Liver (tissue), 8 donors: ENCODE measurements at regions not wholly inside any gene's neighbourhood (a gene's known extent, or its start where the extent isn't known, plus 50 kb on each side); places are given as distances from the start of the nearest gene placed in this dataset.

ENCODE experiments used
- DNase-seq: peaks from one replicate; pipeline ENCODE4 v3.0.0-alpha.2; 2017; ENCODE audit warnings: low spot score
- H3K27ac ChIP-seq, 2 donors: one replicate each; pipeline ENCODE4 v1.7.0; 2013; ENCODE audit warnings: inconsistent platforms in 2 of 2, low read length in 2 of 2, control low read depth in 1 of 2, low read depth in 1 of 2, mild to moderate bottlenecking in 1 of 2
- H3K27me3 ChIP-seq, 4 donors: one replicate each; pipeline versions ENCODE4 v1.6.1 to v1.7.0; 2013; ENCODE audit warnings: low read length in 3 of 4, inconsistent platforms in 1 of 4, mild to moderate bottlenecking in 1 of 4, moderate library complexity in 1 of 4; ENCODE audit not compliant: control insufficient read depth in 4 of 4, insufficient read depth in 4 of 4
- H3K36me3 ChIP-seq, 4 donors: one replicate each; pipeline versions ENCODE4 v1.6.1 to v1.7.0; 2013; ENCODE audit warnings: low read length in 3 of 4, mild to moderate bottlenecking in 3 of 4, low read depth in 1 of 4, moderate library complexity in 1 of 4; ENCODE audit not compliant: control insufficient read depth in 4 of 4, insufficient read depth in 3 of 4
- H3K4me1 ChIP-seq, 4 donors: one replicate each; pipeline versions ENCODE4 v1.6.1 to v1.7.0; 2013; ENCODE audit warnings: low read length in 3 of 4, mild to moderate bottlenecking in 3 of 4, moderate library complexity in 1 of 4; ENCODE audit not compliant: control insufficient read depth in 4 of 4, insufficient read depth in 4 of 4
- H3K4me3 ChIP-seq, 3 donors: one replicate each; pipeline versions ENCODE4 v1.6.1 to v1.7.0; 2013; ENCODE audit warnings: low read length in 3 of 3, control low read depth in 1 of 3, low read depth in 1 of 3, mild to moderate bottlenecking in 1 of 3
- H3K9ac ChIP-seq, 2 donors: one replicate each; pipeline ENCODE4 v1.7.0; 2013; ENCODE audit warnings: low read length in 2 of 2, mild to moderate bottlenecking in 2 of 2, moderate library complexity in 2 of 2, control low read depth in 1 of 2, low read depth in 1 of 2
- H3K9me3 ChIP-seq, 4 donors: one replicate each; pipeline versions ENCODE4 v1.6.1 to v1.7.0; 2013; ENCODE audit warnings: low read length in 3 of 4; ENCODE audit not compliant: control insufficient read depth in 4 of 4
- ATF3 ChIP-seq: IDR thresholded peaks from 2 replicates; pipeline ENCODE4 v1.6.1; 2016; ENCODE audit warnings: antibody characterized with exemption
- CTCF ChIP-seq: fragments of 150-350 bp; IDR thresholded peaks from 2 replicates; pipeline ENCODE4 v1.5.1; 2017; ENCODE audit warnings: improper control_type of control experiment, low read depth, low read length; ENCODE audit not compliant: missing input control
- EGR1 ChIP-seq, 2 donors: IDR thresholded peaks; 2 replicates each; pipeline ENCODE4 v1.6.1; 2016 to 2018; ENCODE audit warnings: antibody characterized with exemption in 2 of 2, low read depth in 2 of 2
- FOXA1 ChIP-seq: IDR thresholded peaks from 2 replicates; pipeline ENCODE4 v1.6.1; 2016; ENCODE audit warnings: antibody characterized with exemption
- FOXA2 ChIP-seq: IDR thresholded peaks from 2 replicates; pipeline ENCODE4 v1.6.1; 2016; ENCODE audit warnings: antibody characterized with exemption
- GABPA ChIP-seq, 2 donors: IDR thresholded peaks in 1 of 2; conservative IDR thresholded peaks in 1 of 2; 2 replicates each; pipeline ENCODE4 v1.6.1; 2016; ENCODE audit warnings: antibody characterized with exemption in 2 of 2, mild to moderate bottlenecking in 1 of 2, moderate library complexity in 1 of 2
- HNF4A ChIP-seq, 2 donors: conservative IDR thresholded peaks; 2 replicates each; pipeline ENCODE4 v1.6.1; 2016; ENCODE audit warnings: antibody characterized with exemption in 2 of 2, mild to moderate bottlenecking in 2 of 2
- HNF4G ChIP-seq: IDR thresholded peaks from 2 replicates; pipeline ENCODE4 v1.6.1; 2016; ENCODE audit warnings: antibody characterized with exemption
- JUND ChIP-seq, 2 donors: IDR thresholded peaks; 2 replicates each; pipeline ENCODE4 v1.6.1; 2016; ENCODE audit warnings: antibody characterized with exemption in 2 of 2
- MAX ChIP-seq: IDR thresholded peaks from 2 replicates; pipeline ENCODE4 v1.6.1; 2016; ENCODE audit warnings: antibody characterized with exemption
- NR2F2 ChIP-seq: IDR thresholded peaks from 2 replicates; pipeline ENCODE4 v1.6.1; 2016; ENCODE audit warnings: antibody characterized with exemption
- RAD21 ChIP-seq, 2 donors: IDR thresholded peaks; 2 replicates each; pipeline ENCODE4 v1.6.1; 2016; ENCODE audit warnings: antibody characterized with exemption in 2 of 2, mild to moderate bottlenecking in 2 of 2
- REST ChIP-seq: IDR thresholded peaks from 2 replicates; pipeline ENCODE4 v1.6.1; 2016; ENCODE audit warnings: antibody characterized with exemption, mild to moderate bottlenecking
- RXRA ChIP-seq, 2 donors: IDR thresholded peaks; 2 replicates each; pipeline ENCODE4 v1.6.1; 2017 to 2018; ENCODE audit warnings: antibody characterized with exemption in 2 of 2, mild to moderate bottlenecking in 1 of 2
- SP1 ChIP-seq: IDR thresholded peaks from 2 replicates; pipeline ENCODE4 v1.6.1; 2018; ENCODE audit warnings: antibody characterized with exemption, mild to moderate bottlenecking
- TAF1 ChIP-seq: conservative IDR thresholded peaks from 2 replicates; pipeline ENCODE4 v1.6.1; 2016; ENCODE audit warnings: antibody characterized with exemption, mild to moderate bottlenecking
- YY1 ChIP-seq: IDR thresholded peaks from 2 replicates; pipeline ENCODE4 v1.6.1; 2016; ENCODE audit warnings: antibody characterized with exemption, mild to moderate bottlenecking
- ZBTB33 ChIP-seq: IDR thresholded peaks from 2 replicates; pipeline ENCODE4 v1.6.1; 2016; ENCODE audit warnings: antibody characterized with exemption
- WGBS: extraction: QIAGEN DNeasy Blood & Tissue Kit; methylation state at CpG from one replicate; pipeline ENCODE4 v1.1.7; 2013; 5-methylcytosine and 5-hydroxymethylcytosine counted together
- donor health status: healthy.
- donor health status: healthy.
- donor health status: healthy.
- donor health status: healthy.
- donor health status: healthy.

- Histone ChIP-seq H3K27ac (no peak overlapping the region), H3K9me3 (no peaks in the 10 kb centered on the region), H3K4me1 (no peaks in the 10 kb centered on the region), H3K4me3 (no peak overlapping the region), H3K9ac (no peak overlapping the region), H3K27me3 (no peaks in the 10 kb centered on the region), H3K36me3 (no peaks in the 10 kb centered on the region)
- DNase-seq: no peak
- WGBS: 31% methylated on average over 1 of the region's 1 CpG
- no peak for TF ChIP-seq RAD21 (IDR thresholded peaks at IDR 0.05)
- TF ChIP-seq FOXA2: no peak
- no peak for TF ChIP-seq EGR1 (IDR thresholded peaks at IDR 0.05; ENCODE audit: low read depth in 2 of 2)
- no peak for TF ChIP-seq SP1
- no peak for TF ChIP-seq CTCF
- no peak for TF ChIP-seq MAX
- no peak for TF ChIP-seq REST
- no peak for TF ChIP-seq NR2F2
- no peak for TF ChIP-seq GABPA (IDR thresholded peaks at IDR 0.05 in 1 of 2, conservative IDR thresholded peaks at IDR 0.05 in 1 of 2)
- TF ChIP-seq HNF4A (conservative IDR thresholded peaks at IDR 0.05): no peak
- no peak for TF ChIP-seq TAF1
Observed at GRCh38 chr1:73009938-73010337, 727.6 kb upstream of the NEGR1 start.

GRCh38 chr1:73009311-73009710 lies 727.0 kb upstream of the NEGR1 start:
- Histone ChIP-seq H3K27me3 (no peaks in the 10 kb centered on the region), H3K9me3 (no peaks in the 10 kb centered on the region), H3K27ac (no peak overlapping the region), H3K4me3 (no peak overlapping the region), H3K9ac (no peak overlapping the region), H3K36me3 (no peaks in the 10 kb centered on the region), H3K4me1 (no peaks in the 10 kb centered on the region)
- 58% methylated on average over 1 of the region's 1 CpG for WGBS
- TF ChIP-seq ATF3 (no peak), EGR1 (IDR thresholded peaks at IDR 0.05; ENCODE audit: low read depth in 2 of 2) (no peak), TAF1 (no peak), ZBTB33 (no peak), RXRA (IDR thresholded peaks at IDR 0.05) (no peak), GABPA (IDR thresholded peaks at IDR 0.05 in 1 of 2, conservative IDR thresholded peaks at IDR 0.05 in 1 of 2) (no peak), HNF4A (conservative IDR thresholded peaks at IDR 0.05) (no peak), NR2F2 (no peak), CTCF (no peak), MAX (no peak), FOXA1 (no peak), RAD21 (IDR thresholded peaks at IDR 0.05) (no peak), YY1 (no peak), SP1 (no peak), HNF4G (no peak), REST (no peak), FOXA2 (no peak), JUND (IDR thresholded peaks at IDR 0.05) (no peak)
- no peak for DNase-seq
